CD1c-positive myeloid dendritic cell (primary cell): ENCODE measurements at regions not wholly inside any gene's neighbourhood (a gene's known extent, or its start where the extent isn't known, plus 50 kb on each side); places are given as distances from the start of the nearest gene placed in this dataset.

Experiments used
- DNase-seq: peaks from one replicate; pipeline ENCODE4 v3.0.0-alpha.2; 2016; ENCODE audit errors: extremely low spot score

DNA sequence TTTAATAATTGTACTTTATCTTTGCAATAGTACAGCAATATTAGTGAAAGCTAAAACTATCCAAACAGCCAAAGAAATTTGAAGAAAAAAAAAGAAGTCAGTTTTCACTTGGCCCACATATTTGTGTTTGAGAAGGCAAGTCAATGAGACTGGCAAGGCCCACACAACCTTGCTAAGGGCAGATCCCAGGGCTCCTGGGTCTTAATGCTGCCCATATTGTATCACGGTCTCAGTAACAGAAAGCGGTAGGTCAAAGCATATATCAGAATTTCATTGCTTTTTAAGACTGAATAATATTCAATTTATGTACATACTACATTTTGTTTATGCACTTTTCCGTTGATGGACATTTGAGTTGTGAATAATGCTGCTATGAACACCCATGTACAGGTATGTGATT, 262.0 kb upstream of the TOPAZ1 start:
- DNase-seq: no peak

DNA sequence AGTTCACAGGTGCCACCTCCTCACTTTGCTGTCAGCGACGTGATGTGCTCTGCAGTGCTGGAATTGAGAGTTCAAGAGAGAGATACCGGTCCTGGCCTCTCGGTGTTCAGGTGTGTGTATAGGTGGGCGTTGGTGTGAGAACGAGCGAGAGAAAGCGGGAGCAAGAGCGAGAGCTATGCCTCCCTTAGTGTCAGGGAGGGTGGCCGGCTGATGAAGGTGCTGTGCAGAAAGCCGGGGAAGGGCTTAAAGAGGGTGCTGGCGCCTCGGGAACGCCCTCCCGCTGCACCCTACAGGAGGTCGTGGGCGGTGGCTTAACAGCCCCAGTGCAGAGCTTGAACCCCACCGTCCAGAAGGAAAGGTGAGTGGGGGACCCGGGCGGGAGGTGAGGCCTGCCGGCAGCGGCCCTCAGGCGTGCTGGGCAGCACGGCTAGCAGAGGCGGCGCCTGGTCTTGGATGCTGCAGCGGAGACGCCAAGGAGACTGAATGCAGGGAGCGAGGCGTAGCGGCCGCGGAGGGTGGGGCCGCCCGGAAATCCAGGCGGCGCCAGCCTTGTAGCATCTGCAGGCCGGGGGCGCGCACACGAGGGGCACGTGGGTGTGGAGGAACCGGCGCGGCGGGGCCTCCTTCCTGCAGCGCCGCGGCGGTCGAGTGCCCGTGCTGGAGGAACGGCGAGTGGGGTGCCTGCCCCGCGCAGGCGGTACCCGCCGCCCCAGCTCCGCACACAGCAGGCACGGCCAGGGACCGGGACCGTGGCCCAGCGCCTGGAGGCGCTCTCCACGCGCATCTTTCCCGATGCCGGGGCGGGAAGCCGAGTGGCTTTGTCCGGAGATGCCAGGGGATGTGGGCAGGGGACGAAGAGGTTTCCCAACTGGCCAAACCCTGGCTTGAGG, 246.8 kb upstream of the TOPAZ1 start:
- peak; percentile 72 for DNase-seq

DNA sequence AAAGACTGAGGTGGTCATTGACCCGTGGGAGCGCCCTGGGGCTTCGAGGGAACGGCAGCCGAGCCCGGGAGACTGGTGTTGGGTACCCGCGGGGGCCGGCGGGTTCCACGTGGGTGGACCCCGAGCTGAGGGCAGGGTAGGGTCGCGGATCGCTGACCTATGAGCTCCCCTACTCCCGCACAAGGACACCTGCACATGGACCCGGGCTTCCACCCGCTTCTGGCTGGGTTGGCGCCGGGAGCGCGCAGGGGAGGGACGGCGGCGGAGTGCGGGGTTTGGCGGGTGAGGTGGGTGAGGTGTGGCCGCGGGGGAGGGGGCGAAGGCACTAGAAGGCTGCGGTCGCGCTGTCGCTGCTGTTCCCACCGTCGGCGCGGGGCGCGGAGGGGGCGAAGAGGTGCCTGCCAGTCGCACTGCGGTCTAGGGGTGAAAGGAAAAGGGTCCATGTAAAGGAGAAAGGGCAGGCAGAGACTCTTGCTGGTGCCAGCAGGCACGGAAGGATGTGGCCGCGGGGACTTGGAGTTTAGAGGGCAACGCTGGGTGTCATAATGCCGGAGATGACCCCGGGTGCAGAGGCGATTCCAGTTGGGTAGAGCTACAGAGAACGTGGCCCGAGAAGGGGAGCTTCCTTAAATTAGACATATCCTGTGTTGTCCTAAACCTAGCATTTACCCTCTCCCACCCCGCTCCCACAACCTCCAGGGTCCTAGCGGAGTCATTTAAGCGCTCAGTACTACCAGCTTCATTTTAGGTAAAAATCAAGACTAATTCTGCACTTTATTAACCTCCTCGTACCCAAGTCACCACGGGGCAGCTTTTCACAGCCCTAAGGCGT, 245.9 kb upstream of the TOPAZ1 start:
- peak; percentile 38 for DNase-seq

DNA sequence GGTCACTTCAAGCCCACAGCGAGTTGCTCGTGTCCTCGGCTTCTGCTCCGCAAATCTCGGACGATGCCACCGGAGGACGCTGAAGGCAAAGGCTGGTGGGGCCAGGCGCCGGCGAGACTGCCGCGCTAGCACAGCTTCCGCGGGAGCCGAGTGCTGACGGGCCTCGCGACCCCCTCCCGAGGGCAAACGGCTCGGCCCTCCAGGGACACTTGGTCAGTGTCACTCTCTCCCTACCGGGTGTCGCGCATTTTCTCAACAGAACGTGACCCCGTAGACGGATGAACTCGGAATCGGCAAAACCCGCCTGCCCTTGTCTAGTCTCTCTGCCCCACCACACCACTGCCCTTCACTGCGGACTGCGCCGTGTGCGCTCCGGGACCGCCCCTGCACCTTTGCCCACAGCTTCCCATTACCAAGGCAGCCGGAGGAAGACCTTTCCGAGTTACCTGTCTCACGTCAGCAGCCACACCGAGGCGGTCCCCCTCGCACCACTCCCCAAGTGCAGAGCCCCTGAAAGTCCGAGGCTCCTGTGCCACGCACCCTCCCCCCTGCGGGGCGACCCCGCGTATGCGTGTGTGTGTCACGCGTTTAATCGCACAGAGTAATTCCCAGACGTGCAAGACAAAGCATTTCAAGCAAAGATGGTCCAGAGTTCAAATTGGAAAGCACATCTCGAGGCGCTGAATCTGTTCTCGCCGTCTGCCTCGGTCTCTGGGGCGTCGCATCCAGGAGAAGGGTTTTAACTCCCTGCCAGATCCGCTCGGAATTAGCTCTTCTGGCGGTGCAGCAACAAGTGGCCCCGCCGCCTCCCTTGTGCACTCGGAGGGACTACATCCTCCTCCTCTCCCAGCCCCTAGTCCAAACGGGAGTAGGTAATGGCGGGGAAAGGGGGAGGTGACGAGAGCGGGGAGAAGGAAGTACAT, 245.0 kb upstream of the TOPAZ1 start:
- peak; percentile 38 for DNase-seq

DNA sequence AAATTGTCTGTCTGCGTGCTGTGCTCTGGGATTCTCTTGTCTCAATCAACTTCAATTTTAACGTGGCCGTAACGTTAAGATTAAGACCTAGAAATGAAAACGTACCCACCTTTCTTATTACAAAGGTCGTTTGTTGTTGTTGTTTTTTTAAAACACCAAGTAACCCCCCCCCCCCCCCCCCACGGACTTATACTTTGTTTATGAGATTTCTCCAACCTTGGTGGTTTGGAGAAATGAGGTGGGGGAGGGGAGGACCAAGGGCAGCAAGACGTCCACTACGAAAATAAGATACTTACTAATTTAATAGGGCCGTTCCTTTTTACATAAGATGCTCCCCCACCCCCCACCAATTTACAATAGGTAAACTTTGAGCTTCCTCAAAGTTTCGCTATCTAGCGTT, 244.4 kb upstream of the TOPAZ1 start:
- no peak for DNase-seq

DNA sequence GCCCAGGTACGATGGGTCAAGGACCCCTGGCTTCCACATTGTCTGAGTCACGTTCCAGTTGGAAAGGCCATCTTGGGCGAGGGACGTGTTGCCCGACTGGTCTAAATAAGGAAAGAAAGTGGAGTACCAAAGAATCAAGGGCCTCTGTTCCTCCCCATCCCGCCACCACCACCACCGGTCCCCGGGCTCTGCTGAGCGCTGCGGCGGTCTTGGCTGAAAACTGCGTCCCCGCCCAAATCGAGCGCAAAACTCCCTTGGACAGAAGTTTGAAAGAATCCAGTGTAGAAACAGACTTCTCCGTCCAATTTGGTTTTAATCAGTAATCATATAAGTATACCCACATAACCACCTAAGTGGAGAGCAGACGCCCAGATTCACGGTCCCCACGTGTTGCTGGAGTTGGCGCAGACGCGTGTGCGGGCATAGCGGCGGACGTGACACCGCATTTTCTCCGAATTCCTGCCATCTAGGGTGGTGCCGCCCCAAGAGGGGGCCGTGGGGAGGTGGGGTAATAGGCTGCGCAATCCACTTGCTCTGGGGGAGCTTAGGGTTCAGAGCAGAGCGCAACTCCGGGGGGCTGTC, 243.8 kb upstream of the TOPAZ1 start:
- no peak for DNase-seq

DNA sequence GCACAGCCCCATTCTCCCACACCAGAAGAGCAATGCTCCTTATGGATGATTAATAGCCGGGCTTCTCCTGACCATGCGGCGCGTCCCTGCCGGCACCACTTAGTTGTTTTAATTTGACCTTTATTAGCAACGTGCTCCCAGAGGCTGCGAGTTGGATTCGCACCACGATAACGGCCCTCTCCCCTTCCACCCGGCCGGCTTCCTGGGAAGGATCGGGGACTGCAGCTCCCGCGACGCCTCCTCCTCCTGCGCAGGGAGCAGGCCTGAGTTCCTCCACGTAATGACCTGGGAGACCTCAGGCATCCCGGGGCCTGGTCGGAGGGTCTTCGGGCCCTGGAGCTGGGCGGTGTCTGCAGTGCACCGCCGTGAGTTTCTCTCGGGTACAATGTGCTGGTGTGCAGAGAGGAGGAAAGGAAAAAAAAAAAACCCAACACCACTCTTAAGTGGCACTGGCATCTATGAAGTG, 243.3 kb upstream of the TOPAZ1 start:
- DNase-seq: no peak

DNA sequence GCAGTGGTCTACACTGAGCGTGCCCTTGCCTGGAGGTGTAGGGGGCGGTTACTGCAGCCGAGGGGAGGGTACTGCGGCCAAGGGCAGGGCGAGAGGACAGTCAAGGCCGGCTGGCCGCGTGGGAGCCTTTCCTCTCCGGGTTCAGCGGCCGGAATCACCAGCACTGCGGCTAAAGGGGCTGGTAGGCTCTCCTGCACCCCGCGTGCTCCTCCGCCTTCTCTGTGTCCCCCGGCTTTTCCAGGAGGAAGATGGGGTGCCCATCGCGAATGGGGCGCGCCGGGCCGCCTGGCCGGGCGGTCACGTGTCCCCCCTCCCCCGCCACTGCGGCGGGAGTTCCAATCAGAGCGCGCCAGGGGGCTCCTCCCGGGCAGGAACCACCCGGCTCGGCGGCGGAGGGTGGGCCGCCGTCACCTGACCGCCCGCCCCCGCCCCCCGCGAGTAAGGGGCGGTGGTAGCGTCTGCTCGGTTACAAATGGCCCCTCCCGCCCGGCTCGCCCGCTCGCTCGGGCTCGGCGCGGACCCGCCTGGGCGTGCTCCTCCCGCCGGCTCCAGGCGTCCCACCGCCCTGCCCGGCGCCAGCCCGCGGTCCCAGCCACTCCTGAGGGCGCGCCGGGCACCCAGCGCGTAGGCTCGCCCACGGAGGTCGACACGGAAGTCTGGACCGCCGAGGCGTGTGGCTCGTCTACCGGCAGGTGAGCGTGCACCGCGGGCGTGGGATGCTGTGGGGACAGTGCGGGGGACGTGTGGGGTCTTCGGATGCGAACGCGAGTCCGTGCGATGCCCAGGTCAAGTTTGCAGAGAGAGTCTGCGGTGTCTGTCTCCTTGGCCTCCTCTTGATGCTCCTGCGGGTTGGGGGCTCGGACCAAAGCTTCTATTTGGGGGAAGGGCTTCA, 242.6 kb upstream of the TOPAZ1 start:
- DNase-seq: peak; percentile 4

DNA sequence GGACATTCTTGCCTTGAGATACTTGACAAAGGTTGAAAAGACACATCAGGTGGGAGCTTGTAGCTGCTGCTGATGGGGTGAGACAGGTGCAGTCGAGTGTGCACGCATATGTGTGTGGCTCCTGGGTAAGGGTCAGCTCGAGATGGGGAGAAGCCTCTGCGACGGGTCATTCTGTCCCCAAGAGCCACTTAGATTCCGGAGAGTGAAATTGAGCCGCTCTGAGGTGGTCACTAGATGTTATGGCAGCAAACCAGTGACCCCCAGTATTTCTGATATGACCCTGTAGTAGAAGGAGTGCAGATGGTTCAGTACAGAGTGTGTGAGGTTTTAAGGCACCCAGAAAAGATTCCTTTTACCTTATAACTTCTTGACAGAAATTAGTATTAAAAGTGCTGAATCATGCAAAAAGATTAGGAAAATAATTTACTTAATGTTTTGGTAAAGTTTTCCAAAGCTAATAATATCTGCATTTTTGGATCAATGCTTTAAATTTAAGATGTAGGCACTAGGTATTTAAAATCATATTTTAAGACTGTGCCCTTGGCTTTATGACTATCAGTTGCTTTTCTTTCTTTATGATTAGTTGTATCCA, 241.9 kb upstream of the TOPAZ1 start:
- DNase-seq: no peak

DNA sequence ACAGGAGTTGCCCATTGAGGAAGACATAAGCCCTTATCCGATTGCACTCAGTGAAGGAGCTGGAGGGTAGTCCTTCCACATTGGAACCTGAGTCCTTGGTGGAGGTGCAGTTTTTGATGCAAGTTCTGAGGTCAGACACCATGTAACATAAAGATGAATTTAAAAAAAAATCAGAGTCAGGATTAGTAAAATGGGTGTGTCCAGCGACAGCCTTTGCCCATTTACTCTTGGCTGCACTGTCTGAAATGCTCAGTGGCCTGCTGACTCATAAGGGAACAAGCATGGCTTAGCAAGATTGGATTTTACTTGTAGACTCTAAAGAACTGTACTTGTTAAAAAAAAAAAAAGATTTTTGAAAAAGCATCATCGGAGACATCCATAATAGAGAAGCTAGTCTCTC, 241.1 kb upstream of the TOPAZ1 start:
- DNase-seq: no peak

DNA sequence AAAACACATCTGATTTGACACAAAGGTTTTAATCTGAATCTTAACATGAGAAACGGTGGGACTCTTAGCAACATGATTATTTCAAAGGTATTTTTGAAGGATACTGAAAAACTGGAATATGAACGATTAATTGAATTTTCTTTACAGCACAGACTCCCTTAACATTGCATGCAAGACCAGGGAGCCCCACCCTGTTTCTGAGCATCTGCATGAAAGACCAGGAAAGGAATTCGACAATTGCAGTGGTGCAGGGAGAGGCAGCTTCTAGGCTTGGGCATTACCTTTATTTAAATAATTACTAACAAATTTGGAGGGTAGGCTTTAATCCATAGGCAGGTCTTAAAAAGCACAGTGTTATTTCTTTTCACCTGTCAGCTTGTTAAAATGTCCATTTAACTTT, 240.6 kb upstream of the TOPAZ1 start:
- no peak for DNase-seq

DNA sequence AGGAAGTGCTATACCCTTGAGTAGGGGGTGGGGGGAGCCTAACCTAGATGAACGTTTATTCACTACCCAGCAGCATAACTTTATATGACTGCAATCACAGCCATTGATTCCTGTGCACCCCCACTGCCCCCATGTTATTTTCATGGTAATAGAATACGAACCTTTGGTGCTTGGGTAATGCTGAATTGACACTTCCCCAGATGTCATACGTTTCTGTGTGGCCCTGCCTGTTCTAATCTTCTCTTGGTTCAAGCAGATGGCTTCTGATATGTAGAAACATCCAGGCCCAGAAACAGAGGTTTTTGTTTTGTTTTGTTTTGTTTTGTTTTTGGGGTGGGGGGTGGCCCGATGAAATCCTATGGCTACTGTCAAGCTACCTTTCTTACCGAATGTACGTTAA, 237.9 kb upstream of the TOPAZ1 start:
- no peak for DNase-seq

DNA sequence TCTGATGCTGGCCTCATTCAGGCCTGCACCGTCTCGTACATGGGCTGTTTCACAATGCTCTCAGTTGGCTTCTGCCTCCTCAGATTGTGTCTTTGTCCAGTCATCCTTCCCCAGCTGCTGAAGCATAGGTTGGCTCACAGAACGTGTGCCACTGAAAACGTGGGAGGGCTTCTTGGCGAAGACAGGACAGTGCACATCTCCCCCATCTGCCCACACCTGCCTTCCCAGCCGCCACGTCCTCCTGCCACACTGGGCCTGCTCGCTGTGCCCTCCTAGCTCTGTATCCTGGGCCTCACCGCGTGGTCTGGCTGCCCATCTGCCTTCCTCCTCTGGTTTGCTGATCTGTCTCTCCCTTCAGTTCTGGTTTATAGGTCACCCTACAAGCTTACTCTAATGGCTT, 230.0 kb upstream of the TOPAZ1 start:
- no peak for DNase-seq

DNA sequence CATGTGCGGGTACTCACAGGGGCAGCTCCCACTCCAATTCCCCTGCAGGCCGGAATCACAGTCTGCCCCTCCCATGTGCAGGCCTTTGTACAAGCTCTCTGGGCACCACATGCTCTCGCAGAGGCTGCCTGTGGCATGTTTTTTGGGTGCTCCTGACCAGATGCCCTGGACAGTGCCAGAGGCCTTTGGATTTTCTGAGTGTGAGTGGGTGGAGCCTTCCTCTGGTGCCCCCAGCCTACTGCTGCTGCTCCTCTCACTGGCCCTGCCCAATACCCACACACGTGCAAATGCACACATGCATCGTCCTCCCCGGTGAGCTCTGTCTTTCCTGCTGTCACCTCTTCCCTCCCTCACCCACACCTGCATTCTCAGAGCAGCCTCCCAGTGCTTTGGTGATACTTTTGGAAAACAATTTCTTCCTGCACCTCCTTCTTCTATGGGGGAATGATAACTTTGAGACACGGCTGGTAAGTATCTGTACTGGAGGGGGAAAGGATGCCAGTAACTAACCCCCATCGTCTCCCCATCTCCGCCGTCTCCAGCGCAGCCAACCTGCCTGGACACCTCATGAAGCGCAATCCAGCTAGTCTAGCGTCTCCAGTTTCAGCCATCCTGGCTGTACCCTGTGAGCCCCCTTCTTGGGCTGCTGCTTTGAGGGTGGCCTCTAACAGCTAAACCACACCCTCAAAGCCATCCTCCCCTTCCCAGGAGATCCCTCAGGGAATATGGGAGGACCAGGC, 229.4 kb upstream of the TOPAZ1 start:
- DNase-seq: no peak

DNA sequence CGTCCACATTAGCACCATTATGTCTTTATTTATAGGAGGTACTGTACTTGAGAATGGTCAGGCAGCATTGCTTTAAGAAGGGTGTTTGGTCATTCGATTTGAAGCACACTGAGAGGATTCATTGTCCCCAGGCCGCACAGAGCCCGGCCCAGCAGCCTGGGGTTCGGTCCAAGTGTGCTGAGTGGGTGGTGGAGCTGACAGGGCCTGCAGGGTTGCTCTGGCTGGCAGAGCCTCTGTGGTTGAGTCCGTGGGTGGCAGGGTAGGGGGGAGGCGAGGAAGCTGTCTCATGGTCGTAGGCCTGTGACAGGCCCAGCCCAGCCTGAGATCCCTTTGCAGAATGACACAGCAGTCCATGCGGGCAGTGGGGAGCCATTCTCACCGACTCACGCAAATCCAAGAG, 227.7 kb upstream of the TOPAZ1 start:
- peak; percentile 10 for DNase-seq

DNA sequence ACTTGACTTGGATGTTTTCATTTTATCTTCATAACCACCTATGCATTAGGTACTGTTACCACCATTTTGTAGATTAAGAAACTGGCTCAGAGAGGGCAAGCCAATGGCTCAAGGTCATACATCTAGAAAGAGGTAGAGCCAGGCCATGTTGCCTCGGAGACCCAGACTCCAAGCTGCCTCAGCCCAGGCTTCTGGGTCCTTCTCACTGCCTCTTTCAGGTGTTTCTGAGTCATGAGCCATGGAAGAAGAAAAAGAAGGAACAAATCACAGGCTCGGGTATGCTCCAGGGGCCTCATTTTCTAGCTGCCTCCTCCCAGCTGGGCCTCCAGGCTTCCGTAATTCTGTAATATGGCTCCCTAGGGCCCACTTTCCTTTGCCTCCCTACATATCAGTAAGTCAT, 226.5 kb upstream of the TOPAZ1 start:
- DNase-seq: no peak

DNA sequence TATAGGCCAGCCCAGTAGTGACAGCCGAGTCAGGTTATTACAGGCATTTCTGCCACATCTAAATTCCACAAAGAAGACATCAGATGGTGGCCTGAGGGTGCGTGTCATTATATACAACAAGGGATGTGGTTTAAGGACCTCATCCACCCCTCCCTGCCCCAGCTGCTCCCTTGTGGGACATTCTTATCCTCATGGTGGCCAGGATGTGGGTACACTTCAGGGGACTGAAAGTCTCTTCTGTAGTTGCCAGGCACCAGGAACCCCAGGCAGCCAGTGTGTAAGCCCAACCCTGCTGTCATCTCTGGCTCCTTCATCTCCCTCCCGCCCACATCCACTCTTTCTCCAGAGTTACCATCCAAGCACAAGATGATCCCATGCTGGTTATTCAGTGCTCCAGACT, 224.9 kb upstream of the TOPAZ1 start:
- no peak for DNase-seq

DNA sequence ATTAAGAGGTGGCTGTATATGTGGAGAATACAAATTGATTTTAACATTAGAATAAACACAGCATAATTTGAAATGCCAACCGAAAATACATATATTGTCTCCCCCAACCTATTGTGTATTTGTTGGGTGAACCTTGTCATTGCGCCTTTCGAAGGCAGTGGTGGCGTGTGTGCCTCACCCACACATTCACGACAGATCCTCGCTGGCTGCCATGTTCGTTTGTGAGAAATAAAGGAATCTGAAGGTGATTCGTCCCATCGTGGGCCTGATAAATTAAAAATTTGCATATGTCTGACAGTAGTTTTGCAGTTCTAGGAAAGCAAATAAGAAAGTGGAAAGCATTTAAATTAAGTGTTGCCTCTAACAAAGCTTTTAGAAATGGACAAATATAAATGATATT, 222.8 kb upstream of the TOPAZ1 start:
- no peak for DNase-seq

DNA sequence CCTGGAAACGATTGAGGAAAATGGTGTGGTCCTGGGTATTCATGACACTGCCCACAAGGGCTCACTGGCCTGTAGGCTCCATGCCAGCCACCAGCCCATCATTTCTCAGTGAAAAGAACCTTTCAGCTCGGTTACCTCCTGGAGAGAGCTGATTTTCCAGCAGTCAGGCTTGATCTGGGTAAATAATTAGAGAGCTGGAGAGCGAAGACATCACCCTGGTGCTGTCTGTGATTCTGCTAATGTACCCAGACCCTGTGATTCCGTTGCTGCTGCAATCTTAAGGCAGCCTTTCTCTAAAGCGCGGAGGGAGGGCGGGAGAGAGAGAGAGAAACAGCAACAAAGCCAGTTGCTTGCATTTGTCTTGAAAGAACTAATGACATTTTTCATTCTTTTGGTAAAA, 221.9 kb upstream of the TOPAZ1 start:
- DNase-seq: no peak
